Thyroid gland (tissue), 4 donors: ENCODE measurements at regions not wholly inside any gene's neighbourhood (a gene's known extent, or its start where the extent isn't known, plus 50 kb on each side); places are given as distances from the start of the nearest gene placed in this dataset.
"Not testable (repeated sequence)": the region's sequence is repeated elsewhere in the genome, so short reads cannot be mapped to it uniquely, and the experiment has no call there.

ENCODE experiments used
- CTCF ChIP-seq, 6 experiments: fragments of 200-600 bp in 3 of 6; fragments of 450-650 bp in 3 of 6; sonication (generic) in 3 of 6; IDR thresholded peaks; one replicate each; pipeline ENCODE4 v1.5.1; 2016 to 2019; ENCODE audit warnings: antibody characterized with exemption in 6 of 6, mild to moderate bottlenecking in 2 of 6, inconsistent platforms in 1 of 6, moderate library complexity in 1 of 6
- POLR2A ChIP-seq, 2 donors: fragments of 450-650 bp; IDR thresholded peaks; one replicate each; pipeline ENCODE4 v1.6.1; 2017; ENCODE audit warnings: antibody characterized with exemption in 2 of 2, mild to moderate bottlenecking in 2 of 2, moderate library complexity in 1 of 2

GRCh38 chr9:67477465-67477864, 381.3 kb upstream of the ANKRD20A1 start:
- not testable (repeated sequence) for TF ChIP-seq CTCF, POLR2A (IDR thresholded peaks at IDR 0.05)
